ENCODE measurements at regions not wholly inside any gene's neighbourhood (a gene's known extent, or its start where the extent isn't known, plus 50 kb on each side); places are given as distances from the start of the nearest gene placed in this dataset.
A peak's percentile ranks its signal among the peaks of the same experiment; 100 is the strongest.

DNA sequence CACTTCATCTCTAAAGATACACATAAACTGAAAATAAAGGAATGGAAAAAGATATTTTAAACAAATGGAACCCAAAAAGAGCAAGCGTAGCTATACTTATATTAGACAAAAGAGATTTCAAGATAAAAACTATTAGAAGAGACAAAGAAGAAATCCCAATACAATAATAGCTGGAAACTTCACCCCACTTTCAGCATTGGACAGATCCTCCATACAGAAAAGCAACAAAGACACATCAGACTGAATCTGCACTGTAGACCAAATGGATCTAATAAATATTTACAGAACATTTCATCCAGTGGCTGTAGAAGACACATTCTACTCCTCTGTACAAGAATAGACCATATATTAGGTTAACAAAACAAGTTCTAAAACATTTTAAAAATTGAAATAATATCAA, 117.6 kb upstream of the PDE3A start:
- DNase-seq (ENCODE audit: low read depth, low spot score) = no peak

DNA sequence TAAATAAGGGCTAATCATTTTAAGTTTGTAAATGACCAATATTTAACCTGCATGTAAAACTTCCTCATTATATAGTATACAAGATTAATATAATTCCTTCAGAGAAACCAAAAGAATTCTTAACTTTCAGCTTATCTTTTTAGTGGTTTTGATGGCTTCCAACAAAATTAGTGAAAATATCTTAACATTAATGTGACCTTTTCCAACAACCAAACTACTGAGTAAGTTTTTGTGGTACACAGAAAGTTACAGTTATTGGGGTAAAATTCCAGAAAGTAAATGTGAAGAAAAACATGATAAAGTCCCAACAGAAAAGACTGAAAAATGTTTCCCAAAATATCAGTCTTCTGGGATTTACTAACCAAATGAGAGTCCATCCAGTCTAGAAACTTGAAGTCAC, 111.0 kb upstream of the PDE3A start:
- DNase-seq (ENCODE audit: low read depth, low spot score) = no peak

DNA sequence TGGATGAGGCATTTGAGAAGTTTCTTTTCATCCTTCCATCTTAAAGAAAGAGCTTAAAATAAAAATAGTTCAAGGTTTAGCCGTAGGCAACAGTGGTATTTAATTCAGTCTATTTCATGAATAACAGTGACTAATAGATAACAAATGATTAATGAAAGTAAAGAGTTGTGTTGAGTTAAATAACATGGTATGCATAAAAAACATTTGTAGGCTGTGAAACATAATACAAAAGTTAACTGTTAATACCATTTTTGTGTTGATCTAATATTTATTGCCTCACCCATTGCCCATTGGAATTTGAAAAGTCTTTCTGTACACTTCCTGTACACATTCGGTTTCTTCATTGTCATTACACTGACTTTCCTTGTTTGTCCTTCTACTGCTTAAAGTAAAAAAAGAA, 108.6 kb upstream of the PDE3A start:
- DNase-seq (ENCODE audit: low read depth, low spot score) = no peak

DNA sequence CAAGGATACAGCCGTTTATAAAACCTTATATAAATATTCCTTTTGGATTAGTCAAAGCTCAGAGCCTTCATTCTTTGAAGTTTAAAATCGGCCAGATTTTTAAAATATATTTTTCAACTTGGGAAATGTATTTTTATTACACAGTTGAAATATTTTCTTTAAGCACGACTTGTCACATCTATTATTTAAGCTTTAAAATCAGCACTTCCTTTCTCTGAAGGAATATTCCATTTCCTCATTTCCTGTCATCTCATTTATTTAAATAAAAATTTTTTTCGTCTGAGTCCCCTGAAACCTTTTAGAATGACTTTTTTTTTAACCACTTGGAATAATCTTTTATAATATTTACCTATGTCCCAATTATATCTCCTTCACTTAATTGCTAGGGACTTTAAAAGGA, 107.5 kb upstream of the PDE3A start:
- DNase-seq (ENCODE audit: low read depth, low spot score) = no peak

DNA sequence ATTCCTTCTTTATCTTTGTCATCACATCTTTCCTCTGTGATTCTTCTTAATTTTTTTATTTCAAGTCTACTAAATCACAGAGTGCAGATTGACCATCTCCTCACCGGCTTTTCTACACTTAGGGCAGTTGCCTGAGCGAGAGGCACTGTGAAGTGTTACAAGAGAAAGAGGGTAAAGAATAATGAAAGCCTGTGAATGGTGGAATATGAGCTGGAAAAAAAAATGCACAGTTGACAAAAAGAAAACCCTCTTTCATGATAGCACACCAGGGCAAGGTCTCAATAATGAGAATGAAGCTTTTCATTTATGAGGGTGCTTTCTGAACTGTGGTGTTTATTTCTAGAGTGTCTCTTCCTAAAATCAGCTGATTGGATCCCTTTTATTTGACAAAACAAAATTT, 106.2 kb upstream of the PDE3A start:
- DNase-seq (ENCODE audit: low read depth, low spot score) = no peak

DNA sequence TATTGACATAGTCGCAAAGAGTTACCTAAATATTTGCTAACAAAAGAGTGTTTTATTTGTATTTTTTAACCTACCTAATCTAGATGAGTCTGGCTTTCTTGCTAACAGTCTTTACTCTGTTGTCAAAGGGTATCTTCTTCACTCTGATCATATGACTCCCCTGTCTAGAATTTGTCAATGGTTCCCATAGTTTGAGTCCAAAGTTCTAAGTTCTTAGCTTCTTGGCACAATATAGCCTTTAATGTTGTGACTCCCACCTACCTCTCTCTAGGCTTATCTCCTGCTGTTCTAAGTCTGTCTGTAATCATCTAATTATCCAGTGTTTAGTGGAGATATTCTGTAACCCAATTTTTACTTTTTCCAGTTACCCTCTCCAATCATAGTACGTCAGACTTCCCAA, 104.3 kb upstream of the PDE3A start:
- DNase-seq (ENCODE audit: low read depth, low spot score) = no peak

DNA sequence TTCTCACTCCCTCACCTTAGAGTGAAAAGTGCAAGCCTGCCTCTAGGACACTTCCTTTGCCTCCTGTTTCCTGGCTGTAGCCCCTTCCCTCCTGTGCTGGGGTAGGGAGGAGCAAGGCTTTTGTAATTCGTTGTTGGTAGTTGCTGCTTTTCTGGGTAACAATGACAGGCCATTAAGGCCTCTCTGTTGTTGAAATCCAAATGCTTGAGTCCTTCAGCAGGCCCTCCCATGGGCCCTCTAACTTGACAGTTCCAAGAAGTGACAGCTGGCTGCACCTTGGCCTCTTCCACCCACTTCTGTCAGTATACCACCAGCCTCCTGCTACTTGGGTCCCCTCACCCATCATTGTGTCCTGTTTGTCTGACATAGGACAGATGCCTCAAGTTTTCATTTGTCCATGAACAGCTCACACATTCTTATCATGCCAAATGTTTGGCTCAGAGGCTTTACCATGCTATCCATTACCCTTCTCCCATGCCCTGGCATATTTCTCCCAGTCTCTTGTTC, 103.7 kb upstream of the PDE3A start:
- no peak for DNase-seq (ENCODE audit: low read depth, low spot score)

DNA sequence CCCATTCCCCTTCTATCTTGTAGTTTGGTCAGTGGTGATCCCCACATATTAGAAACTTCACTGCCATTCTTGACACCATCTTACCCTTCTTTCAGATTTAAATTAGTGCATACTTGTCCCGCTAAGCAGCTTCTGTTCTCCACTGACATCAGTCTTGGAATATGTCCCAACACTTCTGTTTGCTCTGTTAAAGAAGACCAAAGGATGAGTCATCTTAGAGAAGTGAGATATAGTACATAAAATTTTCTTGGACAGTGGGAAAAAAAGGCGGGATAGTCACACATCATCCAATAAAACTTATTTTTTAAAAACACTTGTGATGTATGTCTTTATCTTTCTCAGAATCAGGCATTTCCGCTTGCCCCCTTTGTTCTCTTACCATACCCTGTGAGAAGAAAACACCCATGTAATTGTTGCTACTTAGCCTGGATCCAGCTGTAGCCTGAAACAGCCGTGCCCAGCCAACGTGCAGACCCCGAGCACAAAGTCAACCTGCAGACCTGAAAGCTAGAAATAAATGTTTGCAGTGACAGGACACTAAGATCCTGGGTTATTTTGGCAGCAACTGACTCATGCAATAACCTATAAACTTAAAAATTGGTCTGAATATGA, 100.1 kb upstream of the PDE3A start:
- DNase-seq (ENCODE audit: low read depth, low spot score) = no peak

DNA sequence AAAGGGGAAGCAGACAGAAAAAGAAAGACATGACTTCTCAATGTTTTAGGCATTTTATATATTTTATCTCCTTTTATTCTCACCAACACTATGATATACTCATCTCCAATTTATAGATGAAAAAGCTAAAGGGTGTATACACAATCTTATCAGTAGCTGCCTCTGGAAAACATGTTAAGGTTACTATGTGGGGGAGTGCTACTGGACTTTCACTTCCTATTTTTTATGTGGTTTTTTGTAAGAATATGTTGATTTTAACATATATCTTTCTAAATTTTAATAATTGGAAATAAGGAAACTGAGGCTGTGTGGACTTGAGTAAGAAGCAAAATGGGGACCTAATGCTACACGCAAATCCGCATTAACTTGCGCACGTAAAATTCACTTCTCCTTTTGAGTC, 99.6 kb upstream of the PDE3A start:
- DNase-seq (ENCODE audit: low read depth, low spot score) = no peak

DNA sequence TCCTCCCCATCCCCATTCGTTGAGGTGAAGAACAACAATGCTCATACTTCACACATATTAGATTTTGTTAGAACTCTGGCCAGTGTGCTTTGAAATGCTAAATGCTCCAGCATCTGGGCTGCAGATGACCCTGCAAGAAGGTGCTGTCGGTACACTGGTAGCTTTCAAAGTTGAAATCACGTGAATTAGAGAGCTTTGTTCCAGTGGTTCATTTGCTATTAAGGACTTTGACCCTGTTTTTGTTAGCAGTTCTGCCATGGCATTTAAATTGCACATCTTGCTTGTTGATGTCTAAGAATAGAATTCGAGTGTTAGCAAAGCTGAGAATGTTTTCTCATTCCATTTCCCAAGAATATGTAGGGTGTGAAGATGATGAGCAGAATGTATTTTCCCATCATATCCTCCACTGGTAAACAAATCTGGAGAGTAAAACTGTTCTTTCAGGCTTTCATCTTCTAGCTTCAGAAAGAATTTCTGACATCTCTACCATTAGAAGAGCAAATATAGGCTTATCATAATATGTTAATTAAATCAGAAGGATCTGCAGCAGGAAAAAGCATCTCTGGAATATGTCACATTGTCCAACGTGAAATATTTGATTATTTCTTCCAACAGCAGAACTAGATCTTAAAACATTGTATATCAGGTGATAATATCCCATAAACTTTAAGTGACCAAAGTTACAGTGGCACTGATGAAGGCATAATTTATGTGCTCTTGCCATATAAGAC, 98.8 kb upstream of the PDE3A start:
- no peak for DNase-seq (ENCODE audit: low read depth, low spot score)

DNA sequence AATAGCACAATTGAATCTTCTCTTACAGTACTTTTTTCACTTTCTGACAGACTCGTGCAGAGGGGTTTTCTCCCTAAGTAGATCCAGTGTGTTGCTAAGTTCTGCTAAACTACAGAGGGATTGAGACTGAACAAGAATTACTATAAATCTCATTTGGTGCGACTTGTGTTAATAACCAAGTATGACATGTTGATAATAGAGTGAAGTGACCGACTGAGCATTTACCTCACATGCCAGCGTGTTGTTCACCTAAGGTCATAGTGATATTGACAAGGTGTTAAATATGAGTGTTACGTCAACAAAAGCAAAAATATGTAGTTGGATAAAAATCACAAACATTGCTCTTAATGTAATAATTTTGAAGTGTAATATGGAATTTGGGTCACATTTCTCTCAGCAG, 97.8 kb upstream of the PDE3A start:
- no peak for DNase-seq (ENCODE audit: low read depth, low spot score)

DNA sequence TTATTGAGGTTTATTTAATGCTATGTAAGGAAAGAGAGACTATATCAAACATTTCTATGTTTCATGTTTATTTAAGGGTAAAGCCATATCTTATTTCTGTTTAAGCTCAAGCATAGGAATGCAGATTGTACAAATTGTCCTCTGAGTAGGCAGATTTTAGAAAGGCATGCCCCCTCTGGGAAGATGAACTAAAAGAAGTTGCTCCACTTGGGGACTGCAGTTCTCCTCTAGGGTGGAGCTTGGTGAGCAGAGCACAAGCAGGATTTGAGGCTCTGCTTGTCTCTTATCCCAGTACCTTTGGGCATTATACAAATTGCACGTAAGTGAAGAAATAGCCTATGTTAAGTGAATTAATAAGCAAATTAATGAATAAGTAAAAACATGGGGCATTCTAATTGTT, 96.2 kb upstream of the PDE3A start:
- DNase-seq (ENCODE audit: low read depth, low spot score) = no peak

DNA sequence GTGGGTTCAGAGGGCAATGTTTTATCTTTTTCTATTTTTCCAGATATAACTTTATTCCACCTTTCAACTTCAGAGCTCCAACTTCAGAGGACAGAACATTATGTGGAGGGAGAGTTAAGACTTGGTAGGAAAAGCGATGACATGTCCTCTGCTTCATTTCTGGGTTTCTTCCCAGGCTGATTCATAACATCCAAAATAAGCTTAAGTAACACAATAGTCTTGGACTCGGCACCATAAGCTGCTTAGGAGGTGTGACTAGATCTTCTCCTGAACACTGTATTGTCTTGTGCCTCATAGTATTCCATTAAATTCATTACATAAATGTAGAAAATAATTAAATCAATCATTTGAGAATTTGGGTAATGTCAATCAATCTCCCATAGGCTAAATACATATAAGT, 95.5 kb upstream of the PDE3A start:
- DNase-seq (ENCODE audit: low read depth, low spot score) = no peak

DNA sequence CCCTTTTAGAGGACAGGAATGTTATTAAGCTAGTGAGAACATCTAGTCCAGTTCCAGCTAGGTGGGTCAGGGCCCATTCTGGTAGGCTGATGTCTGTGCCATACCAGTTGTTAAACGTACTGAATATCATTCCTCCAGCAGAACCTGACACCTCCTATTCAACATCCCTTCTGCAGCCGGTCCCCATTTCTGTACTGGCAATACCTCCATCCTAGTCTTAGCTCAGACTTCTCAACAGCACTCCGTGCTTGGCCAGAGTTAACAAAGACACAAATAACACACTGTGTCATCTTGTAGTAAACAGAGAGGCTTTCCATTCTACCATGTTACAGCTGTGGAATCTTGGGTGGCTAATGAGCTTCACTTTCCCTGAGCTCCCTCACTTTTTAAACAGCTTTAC, 94.3 kb upstream of the PDE3A start:
- no peak for DNase-seq (ENCODE audit: low read depth, low spot score)

DNA sequence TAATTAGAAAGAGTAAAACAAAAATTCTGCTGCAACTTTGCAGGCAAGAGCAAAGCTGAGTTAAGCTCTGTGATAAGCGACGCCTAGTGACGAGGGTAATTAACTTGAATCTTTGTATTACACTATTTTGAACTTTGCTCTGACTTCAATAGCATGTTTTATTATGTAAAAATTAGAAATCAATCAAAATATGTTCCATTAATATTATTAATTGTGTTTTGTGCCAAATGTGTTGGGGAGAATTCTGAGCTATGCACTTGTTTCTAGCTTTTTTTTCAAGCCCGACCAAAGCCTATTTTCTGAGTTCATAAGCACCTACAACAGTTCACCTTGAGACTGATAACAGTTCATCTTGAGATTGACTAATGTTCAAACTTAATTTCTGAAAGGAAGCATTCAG, 90.1 kb upstream of the PDE3A start:
- no peak for DNase-seq (ENCODE audit: low read depth, low spot score)

DNA sequence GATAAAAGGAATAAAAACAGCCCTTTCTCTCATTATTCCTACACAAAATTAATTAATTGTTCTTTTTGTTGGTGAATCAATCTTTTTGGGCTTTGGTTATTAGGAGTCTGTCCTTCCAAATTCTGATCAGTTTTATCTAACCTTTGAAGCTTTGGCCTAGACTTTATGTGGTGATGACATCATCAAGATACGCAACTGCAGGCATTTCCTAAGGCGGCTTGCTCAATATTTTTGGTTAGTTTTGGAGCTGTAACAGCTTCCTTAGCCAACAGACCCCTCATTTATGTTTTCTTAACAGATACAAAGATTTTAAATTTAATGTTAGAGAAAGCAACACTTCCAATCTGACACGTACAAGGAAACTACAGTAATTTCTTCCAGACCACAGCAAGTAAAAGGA, 87.8 kb upstream of the PDE3A start:
- DNase-seq (ENCODE audit: low read depth, low spot score) = no peak

DNA sequence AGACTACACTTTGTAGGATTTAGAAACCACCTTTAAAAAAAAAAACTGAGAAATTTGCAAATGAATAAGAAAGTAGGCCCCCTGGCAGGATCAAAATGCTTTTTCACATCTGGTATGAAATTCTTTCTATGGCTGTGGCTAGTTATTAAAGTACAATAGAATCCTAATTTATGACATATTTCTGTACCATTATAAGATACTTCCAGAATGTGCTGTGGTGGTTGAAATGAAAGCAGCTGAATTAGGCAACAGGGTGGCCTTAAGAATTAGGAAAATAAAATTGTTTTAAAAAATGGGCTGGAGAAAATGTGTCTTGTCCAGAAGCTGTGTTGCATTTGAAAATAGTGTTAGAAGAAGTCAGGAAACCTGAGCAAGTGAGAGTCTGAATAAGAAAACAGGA, 85.9 kb upstream of the PDE3A start:
- no peak for DNase-seq (ENCODE audit: low read depth, low spot score)

DNA sequence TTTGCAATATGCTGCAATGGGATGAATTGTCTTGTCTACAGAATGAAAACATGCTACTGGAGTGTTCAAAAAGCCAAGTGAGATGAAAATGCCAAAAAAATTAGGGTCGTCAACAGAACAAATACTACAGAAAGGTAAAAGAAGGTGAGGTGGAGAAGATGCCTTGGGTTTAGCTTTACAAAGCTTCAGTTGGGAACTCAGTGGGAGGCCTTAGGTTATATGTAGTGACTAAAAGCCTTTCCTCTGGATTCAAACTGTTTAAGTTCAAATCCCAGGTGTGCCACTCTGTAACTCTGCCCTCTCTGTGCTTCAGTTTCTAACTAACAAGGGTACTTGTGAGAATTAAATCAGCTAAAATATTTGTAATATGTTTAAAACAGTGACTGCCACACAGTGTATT, 84.9 kb upstream of the PDE3A start:
- no peak for DNase-seq (ENCODE audit: low read depth, low spot score)

DNA sequence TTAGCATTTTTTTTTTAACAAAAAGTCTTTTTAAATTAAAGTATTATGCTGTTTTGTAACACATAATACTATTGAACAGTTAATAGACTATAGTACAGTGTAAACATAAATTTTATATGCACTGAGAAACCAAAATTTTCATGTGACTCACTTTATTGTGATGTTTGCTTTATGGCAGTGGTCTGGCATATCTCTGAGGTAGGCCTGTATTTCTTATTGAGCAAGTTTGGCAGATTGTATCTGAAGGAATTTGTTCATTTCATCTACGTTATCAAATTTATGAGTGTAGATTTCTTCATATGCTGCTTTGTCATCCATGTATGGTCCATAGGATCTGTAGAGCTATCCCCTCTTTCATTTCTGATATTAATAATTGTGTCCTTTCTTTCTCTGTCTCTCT, 78.8 kb upstream of the PDE3A start:
- DNase-seq (ENCODE audit: low read depth, low spot score) = no peak

DNA sequence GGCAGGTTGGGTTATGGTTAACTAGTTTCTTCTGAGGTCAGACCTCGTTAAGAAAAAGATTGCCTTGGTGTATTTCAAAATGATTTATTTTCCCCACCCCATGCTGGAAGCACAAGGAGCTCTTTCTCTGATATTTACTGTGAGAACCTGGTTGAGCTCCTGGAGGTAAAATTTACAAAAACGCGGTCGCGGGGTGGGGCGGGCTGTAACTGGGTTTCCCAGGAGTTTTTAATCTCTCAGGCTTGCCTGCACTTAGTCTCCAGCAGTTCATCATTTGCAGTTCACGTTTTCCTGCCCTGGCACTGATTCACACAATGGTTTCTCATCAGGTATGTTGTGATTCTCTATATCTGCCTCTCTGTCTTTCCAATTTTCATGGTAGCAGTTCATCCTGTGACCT, 67.9 kb upstream of the PDE3A start:
- DNase-seq (ENCODE audit: low read depth, low spot score) = no peak

DNA sequence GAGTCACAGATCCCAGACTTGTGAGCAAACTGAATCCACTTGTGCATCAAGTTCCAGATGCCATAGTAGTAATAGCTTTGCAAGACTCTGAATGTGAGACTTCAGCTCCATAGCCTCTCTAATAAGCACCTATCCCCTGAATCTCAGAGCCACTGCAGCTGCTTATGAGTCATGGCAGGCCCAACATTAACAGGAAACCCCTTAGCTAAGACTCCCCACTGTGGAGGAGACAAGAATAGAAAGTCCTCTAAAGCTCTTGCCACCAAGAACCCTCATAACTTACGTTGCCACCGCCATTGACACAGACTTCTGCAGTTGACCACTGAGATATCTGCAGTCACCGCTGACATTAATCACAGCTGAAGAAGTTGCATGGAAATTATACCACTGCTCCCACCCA, 62.9 kb upstream of the PDE3A start:
- peak; percentile 41 for DNase-seq (ENCODE audit: low read depth, low spot score)

DNA sequence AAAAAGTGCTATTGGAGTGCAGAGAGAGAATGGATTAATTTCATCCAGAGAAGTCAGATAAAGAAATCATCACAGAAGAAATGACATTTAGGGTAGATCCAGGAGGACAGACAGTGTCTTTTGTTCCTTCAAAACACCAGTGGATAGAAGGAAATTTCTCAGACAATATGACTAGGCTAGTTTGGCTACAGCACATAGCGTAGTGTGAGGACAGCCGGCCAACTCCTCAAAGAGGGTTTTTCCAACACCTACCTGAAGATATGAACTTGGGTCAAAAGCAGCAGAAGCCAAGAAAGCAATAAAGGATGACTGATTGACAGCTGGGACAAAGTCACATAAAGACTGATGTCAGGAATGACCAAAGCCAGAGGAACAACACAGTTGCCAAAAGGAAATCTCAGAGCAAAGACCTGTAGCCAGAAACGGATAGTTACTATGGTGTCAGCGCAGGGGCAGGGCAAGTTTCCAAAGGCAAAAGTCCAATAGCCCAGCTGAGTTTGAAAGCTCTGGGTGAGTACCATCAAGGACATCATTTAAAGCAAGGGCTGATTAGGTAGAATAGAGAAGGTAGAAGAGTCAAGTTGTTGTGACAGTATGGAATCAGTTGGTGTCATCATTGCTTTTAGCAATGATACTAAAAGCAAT, 58.7 kb upstream of the PDE3A start:
- no peak for DNase-seq (ENCODE audit: low read depth, low spot score)

DNA sequence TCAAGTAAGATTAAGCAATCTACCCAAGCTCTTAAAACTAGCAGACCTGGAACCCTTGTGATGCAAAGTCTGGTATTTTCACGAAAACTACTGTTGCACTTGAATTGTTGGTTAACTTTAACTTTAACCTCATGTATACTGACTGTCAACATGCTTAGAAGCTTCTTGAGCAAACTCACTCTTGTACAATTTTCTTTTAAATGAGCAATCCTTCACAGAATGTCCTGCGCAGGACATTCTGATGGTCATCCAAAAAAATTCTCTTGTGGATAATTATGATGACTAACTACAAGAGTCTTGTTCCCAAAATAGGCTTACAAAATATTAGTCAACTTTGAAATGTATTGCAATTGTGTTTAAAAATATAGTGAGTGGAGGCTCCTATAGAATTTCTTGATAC, 54.0 kb upstream of the PDE3A start:
- peak; percentile 7 for DNase-seq (ENCODE audit: low read depth, low spot score)

Measured in smooth muscle cell of the brain vasculature (primary cell).